GM21619 (cell line): ENCODE measurements at regions not wholly inside any gene's neighbourhood (a gene's known extent, or its start where the extent isn't known, plus 50 kb on each side); places are given as distances from the start of the nearest gene placed in this dataset.
A peak's percentile ranks its signal among the peaks of the same experiment; 100 is the strongest.
"Not testable (repeated sequence)": the region's sequence is repeated elsewhere in the genome, so short reads cannot be mapped to it uniquely, and the experiment has no call there.

Source experiments
- ATAC-seq: cut with Tn5 transposase; IDR thresholded peaks from one replicate; pipeline ENCODE4 v1.9.1; 2021; ENCODE audit not compliant: unreplicated experiment

GRCh38 chr6:51121380-51121976 is 302.8 kb downstream of the TFAP2B start:
- not testable (repeated sequence) for ATAC-seq

- ATAC-seq: no peak
Measured at GRCh38 chr6:51129043-51129442, 310.4 kb downstream of the TFAP2B start.

- no peak for ATAC-seq
Measured at GRCh38 chr6:51137777-51138176, 319.1 kb downstream of the TFAP2B start.

GRCh38 chr6:51139950-51140385 is 321.3 kb downstream of the TFAP2B start:
- ATAC-seq: no peak

GRCh38 chr6:51141080-51141479 is 322.4 kb downstream of the TFAP2B start:
- ATAC-seq: no peak

GRCh38 chr6:51147756-51148155 is 329.1 kb downstream of the TFAP2B start:
- ATAC-seq: no peak

GRCh38 chr6:51152594-51152993 is 333.9 kb downstream of the TFAP2B start:
- ATAC-seq: no peak

- ATAC-seq: no peak
Measured at GRCh38 chr6:51153109-51153508, 334.4 kb downstream of the TFAP2B start.

GRCh38 chr6:51154925-51155324 is 336.3 kb downstream of the TFAP2B start:
- ATAC-seq: not testable (repeated sequence)

GRCh38 chr6:51159260-51159659 is 340.6 kb downstream of the TFAP2B start:
- not testable (repeated sequence) for ATAC-seq

GRCh38 chr6:51161752-51162151 is 343.1 kb downstream of the TFAP2B start:
- no peak for ATAC-seq

GRCh38 chr6:51163843-51164529 is 345.3 kb downstream of the TFAP2B start:
- ATAC-seq: no peak

GRCh38 chr6:51166914-51167313 is 348.2 kb downstream of the TFAP2B start:
- no peak for ATAC-seq

GRCh38 chr6:51167468-51167867 is 348.8 kb downstream of the TFAP2B start:
- ATAC-seq: no peak

- ATAC-seq: no peak
Measured at GRCh38 chr6:51182827-51183226, 364.2 kb downstream of the TFAP2B start.

GRCh38 chr6:51184046-51184445 is 365.4 kb downstream of the TFAP2B start:
- no peak for ATAC-seq

GRCh38 chr6:51193163-51193562 is 374.5 kb downstream of the TFAP2B start:
- ATAC-seq: not testable (repeated sequence)

- peak; percentile 84 for ATAC-seq
Measured at GRCh38 chr6:51199105-51199552, 380.5 kb downstream of the TFAP2B start.

GRCh38 chr6:51199733-51200260 is 381.1 kb downstream of the TFAP2B start:
- peak; percentile 12 for ATAC-seq

GRCh38 chr6:51200676-51201075 is 382.0 kb downstream of the TFAP2B start:
- ATAC-seq: no peak

- ATAC-seq: not testable (repeated sequence)
Measured at GRCh38 chr6:51202653-51203052, 384.0 kb downstream of the TFAP2B start.

GRCh38 chr6:51203504-51203903 is 384.8 kb downstream of the TFAP2B start:
- ATAC-seq: no peak
